ENCODE measurements at regions not wholly inside any gene's neighbourhood (a gene's known extent, or its start where the extent isn't known, plus 50 kb on each side); places are given as distances from the start of the nearest gene placed in this dataset.
A peak's percentile ranks its signal among the peaks of the same experiment; 100 is the strongest.

DNA sequence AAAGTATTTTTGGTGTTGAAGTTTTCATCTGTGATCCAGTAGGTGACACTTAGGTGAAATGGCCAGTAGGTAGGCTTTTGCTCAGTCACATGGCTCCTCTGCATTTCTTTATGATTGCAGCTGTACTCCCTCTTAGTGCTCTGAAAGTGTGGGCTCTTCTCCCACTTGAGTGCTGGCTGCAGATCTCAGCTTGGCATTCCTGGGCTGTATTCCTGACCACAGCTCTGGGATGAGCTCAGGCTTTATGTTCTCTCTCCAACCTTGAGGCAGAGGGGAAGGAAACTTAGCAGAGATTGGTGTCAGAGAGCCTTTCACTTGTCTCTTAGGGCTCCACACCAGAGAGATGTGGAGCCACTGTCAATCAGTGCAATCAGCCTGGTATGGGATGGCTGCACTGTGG is 254.3 kb downstream of the NDFIP2 start:
- Histone ChIP-seq H4K91ac (ENCODE audit: insufficient read depth, low read depth, low read length) (no peak overlapping the region), H2AK9ac (replicated peaks; ENCODE audit: low read depth, low read length, poor library complexity) (no peak overlapping the region), H3K36me3 (ENCODE audit: control insufficient read depth, insufficient read depth, low read length) (no peaks in the 10 kb centered on the region), H3K4me3 (ENCODE audit: insufficient read depth, low read depth, low read length) (no peak overlapping the region), H3K18ac (ENCODE audit: low read depth, low read length) (no peak overlapping the region), H2AFZ (replicated peaks; ENCODE audit: low read length, poor library complexity) (no peak overlapping the region), H3K4ac (ENCODE audit: low read depth, low read length) (no peak overlapping the region), H3K4me1 (ENCODE audit: control insufficient read depth, insufficient read depth, low read length) (peaks cover 2% of the 10 kb centered on the region; the same call in 1 of the 2 replicates), H3K9me3 (ENCODE audit: control insufficient read depth, insufficient read depth, low read length) (no peaks in the 10 kb centered on the region), H2BK20ac (ENCODE audit: low read depth, low read length) (no peak overlapping the region), H3K4me2 (ENCODE audit: low read depth, low read length) (no peak overlapping the region), H2BK15ac (ENCODE audit: low read depth, low read length) (no peak overlapping the region), H3K27ac (ENCODE audit: insufficient read depth, low read length) (no peak overlapping the region), H3K9ac (ENCODE audit: low read depth, low read length) (no peak overlapping the region), H2AK5ac (ENCODE audit: low read depth, low read length) (no peak overlapping the region), H3K27me3 (ENCODE audit: control insufficient read depth, insufficient read depth, low read length) (no peaks in the 10 kb centered on the region), H3K23ac (ENCODE audit: low read depth, low read length) (no peak overlapping the region), H4K20me1 (ENCODE audit: insufficient read depth, low read length) (no peaks in the 10 kb centered on the region), H3K56ac (ENCODE audit: extremely low read depth, insufficient read depth, low read length) (no peak overlapping the region), H3K9me1 (ENCODE audit: insufficient read depth, low read length) (no peaks in the 10 kb centered on the region), H2BK120ac (ENCODE audit: low read depth, low read length) (no peak overlapping the region), H3K14ac (replicated peaks; ENCODE audit: low read depth, low read length) (no peak overlapping the region), H4K8ac (ENCODE audit: low read depth in 2 of 2, low read length in 2 of 2) (no peak overlapping the region), H2BK5ac (ENCODE audit: low read depth, low read length, poor library complexity, severe bottlenecking) (no peak overlapping the region), H3K79me1 (ENCODE audit: low read depth in 1 of 2, low read length in 2 of 2) (no peaks in the 10 kb centered on the region), H4K5ac (ENCODE audit: low read depth, low read length) (no peak overlapping the region)
- ATAC-seq (ENCODE audit: low read depth) = peak; percentile 73
- intact Hi-C loops (cut with micrococcal nuclease) = no loop called here
- peak; percentile 41 for DNase-seq
- TF ChIP-seq RCOR1 (IDR thresholded peaks at IDR 0.05; ENCODE audit: insufficient replicate concordance, low read length) (no peak), CEBPB (IDR thresholded peaks at IDR 0.05; ENCODE audit: low read depth, low read length) (no peak), MAFK (IDR thresholded peaks at IDR 0.05; ENCODE audit: low read depth, low read length) (no peak), NFE2L2 (IDR thresholded peaks at IDR 0.05; ENCODE audit: low read depth, low read length) (no peak), POLR2A (IDR thresholded peaks at IDR 0.05; ENCODE audit: low read depth, low read length) (no peak), FOS (IDR thresholded peaks at IDR 0.05; ENCODE audit: low read depth, low read length) (no peak), MAZ (IDR thresholded peaks at IDR 0.05; ENCODE audit: borderline replicate concordance, low read depth, low read length) (no peak), BHLHE40 (IDR thresholded peaks at IDR 0.05; ENCODE audit: low read depth, low read length) (no peak), RFX5 (IDR thresholded peaks at IDR 0.05; ENCODE audit: low read depth, low read length) (no peak), CHD1 (IDR thresholded peaks at IDR 0.05; ENCODE audit: low read depth, low read length) (no peak), RAD21 (IDR thresholded peaks at IDR 0.05; ENCODE audit: low read length) (no peak), SMC3 (IDR thresholded peaks at IDR 0.05; ENCODE audit: low read depth, low read length) (no peak), MXI1 (IDR thresholded peaks at IDR 0.05; ENCODE audit: borderline replicate concordance, low read depth, low read length) (no peak)
- TF ChIP-seq, protein P1, sequence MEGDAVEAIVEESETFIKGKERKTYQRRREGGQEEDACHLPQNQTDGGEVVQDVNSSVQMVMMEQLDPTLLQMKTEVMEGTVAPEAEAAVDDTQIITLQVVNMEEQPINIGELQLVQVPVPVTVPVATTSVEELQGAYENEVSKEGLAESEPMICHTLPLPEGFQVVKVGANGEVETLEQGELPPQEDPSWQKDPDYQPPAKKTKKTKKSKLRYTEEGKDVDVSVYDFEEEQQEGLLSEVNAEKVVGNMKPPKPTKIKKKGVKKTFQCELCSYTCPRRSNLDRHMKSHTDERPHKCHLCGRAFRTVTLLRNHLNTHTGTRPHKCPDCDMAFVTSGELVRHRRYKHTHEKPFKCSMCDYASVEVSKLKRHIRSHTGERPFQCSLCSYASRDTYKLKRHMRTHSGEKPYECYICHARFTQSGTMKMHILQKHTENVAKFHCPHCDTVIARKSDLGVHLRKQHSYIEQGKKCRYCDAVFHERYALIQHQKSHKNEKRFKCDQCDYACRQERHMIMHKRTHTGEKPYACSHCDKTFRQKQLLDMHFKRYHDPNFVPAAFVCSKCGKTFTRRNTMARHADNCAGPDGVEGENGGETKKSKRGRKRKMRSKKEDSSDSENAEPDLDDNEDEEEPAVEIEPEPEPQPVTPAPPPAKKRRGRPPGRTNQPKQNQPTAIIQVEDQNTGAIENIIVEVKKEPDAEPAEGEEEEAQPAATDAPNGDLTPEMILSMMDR (conservative IDR thresholded peaks at IDR 0.05; ENCODE audit: low read depth, low read length) = no peak
- TF ChIP-seq, protein P2, sequence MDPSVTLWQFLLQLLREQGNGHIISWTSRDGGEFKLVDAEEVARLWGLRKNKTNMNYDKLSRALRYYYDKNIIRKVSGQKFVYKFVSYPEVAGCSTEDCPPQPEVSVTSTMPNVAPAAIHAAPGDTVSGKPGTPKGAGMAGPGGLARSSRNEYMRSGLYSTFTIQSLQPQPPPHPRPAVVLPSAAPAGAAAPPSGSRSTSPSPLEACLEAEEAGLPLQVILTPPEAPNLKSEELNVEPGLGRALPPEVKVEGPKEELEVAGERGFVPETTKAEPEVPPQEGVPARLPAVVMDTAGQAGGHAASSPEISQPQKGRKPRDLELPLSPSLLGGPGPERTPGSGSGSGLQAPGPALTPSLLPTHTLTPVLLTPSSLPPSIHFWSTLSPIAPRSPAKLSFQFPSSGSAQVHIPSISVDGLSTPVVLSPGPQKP (IDR thresholded peaks at IDR 0.05; ENCODE audit: borderline replicate concordance, low read depth, low read length) = no peak
- TF ChIP-seq, protein P3, sequence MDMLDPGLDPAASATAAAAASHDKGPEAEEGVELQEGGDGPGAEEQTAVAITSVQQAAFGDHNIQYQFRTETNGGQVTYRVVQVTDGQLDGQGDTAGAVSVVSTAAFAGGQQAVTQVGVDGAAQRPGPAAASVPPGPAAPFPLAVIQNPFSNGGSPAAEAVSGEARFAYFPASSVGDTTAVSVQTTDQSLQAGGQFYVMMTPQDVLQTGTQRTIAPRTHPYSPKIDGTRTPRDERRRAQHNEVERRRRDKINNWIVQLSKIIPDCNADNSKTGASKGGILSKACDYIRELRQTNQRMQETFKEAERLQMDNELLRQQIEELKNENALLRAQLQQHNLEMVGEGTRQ (IDR thresholded peaks at IDR 0.05; ENCODE audit: low read depth, low read length) = no peak
- in situ Hi-C loops (cut with MboI; ENCODE audit: low sequenced_read_pairs) = no loop called here
- no TSS peak for BruUV-seq (replicated peaks)
- ChIA-PET CTCF (no interaction called here), POLR2A (ENCODE audit: unreplicated experiment) (no interaction called here)
- dilution Hi-C loops (cut with HindIII; ENCODE audit: low sequenced_read_pairs, unreplicated experiment) = no loop called here

Measured in IMR-90 (cell line).